ENCODE measurements at regions not wholly inside any gene's neighbourhood (a gene's known extent, or its start where the extent isn't known, plus 50 kb on each side); places are given as distances from the start of the nearest gene placed in this dataset.

DNA sequence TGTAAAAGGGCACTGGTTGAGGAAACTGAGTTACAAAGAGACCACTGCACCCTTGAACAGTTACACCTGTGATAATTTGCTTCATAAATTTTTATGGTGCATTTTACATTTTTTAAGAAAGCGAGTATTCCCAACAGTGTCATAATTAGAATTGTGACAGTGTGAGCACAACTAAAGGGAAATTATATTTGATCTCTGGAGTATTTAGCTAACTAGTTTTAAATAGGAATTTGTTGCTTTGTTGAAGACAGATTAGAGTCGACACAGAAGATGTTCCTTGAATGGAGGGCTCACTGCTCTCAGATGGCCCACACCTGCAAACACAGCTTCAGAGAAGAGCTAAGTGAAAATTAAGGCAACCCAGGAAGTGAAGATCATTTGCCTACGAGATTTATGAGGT lies 555.0 kb upstream of the GOT2 start:
- TF ChIP-seq, protein P1, sequence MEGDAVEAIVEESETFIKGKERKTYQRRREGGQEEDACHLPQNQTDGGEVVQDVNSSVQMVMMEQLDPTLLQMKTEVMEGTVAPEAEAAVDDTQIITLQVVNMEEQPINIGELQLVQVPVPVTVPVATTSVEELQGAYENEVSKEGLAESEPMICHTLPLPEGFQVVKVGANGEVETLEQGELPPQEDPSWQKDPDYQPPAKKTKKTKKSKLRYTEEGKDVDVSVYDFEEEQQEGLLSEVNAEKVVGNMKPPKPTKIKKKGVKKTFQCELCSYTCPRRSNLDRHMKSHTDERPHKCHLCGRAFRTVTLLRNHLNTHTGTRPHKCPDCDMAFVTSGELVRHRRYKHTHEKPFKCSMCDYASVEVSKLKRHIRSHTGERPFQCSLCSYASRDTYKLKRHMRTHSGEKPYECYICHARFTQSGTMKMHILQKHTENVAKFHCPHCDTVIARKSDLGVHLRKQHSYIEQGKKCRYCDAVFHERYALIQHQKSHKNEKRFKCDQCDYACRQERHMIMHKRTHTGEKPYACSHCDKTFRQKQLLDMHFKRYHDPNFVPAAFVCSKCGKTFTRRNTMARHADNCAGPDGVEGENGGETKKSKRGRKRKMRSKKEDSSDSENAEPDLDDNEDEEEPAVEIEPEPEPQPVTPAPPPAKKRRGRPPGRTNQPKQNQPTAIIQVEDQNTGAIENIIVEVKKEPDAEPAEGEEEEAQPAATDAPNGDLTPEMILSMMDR (conservative IDR thresholded peaks at IDR 0.05; ENCODE audit: low read depth in 2 of 2), result no peak
- TF ChIP-seq EZH2 (IDR thresholded peaks at IDR 0.05; ENCODE audit: low read depth, unreplicated experiment), result no peak
- TF ChIP-seq, protein P2, sequence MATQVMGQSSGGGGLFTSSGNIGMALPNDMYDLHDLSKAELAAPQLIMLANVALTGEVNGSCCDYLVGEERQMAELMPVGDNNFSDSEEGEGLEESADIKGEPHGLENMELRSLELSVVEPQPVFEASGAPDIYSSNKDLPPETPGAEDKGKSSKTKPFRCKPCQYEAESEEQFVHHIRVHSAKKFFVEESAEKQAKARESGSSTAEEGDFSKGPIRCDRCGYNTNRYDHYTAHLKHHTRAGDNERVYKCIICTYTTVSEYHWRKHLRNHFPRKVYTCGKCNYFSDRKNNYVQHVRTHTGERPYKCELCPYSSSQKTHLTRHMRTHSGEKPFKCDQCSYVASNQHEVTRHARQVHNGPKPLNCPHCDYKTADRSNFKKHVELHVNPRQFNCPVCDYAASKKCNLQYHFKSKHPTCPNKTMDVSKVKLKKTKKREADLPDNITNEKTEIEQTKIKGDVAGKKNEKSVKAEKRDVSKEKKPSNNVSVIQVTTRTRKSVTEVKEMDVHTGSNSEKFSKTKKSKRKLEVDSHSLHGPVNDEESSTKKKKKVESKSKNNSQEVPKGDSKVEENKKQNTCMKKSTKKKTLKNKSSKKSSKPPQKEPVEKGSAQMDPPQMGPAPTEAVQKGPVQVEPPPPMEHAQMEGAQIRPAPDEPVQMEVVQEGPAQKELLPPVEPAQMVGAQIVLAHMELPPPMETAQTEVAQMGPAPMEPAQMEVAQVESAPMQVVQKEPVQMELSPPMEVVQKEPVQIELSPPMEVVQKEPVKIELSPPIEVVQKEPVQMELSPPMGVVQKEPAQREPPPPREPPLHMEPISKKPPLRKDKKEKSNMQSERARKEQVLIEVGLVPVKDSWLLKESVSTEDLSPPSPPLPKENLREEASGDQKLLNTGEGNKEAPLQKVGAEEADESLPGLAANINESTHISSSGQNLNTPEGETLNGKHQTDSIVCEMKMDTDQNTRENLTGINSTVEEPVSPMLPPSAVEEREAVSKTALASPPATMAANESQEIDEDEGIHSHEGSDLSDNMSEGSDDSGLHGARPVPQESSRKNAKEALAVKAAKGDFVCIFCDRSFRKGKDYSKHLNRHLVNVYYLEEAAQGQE (IDR thresholded peaks at IDR 0.05; ENCODE audit: unreplicated experiment), result no peak
- no peak for TF ChIP-seq POLR2AphosphoS5 (IDR thresholded peaks at IDR 0.05; ENCODE audit: low read depth)
- TF ChIP-seq EZH2phosphoT487 (IDR thresholded peaks at IDR 0.05; ENCODE audit: unreplicated experiment), result no peak
